ENCODE measurements at regions not wholly inside any gene's neighbourhood (a gene's known extent, or its start where the extent isn't known, plus 50 kb on each side); places are given as distances from the start of the nearest gene placed in this dataset.
"Not testable (repeated sequence)": the region's sequence is repeated elsewhere in the genome, so short reads cannot be mapped to it uniquely, and the experiment has no call there.

DNA sequence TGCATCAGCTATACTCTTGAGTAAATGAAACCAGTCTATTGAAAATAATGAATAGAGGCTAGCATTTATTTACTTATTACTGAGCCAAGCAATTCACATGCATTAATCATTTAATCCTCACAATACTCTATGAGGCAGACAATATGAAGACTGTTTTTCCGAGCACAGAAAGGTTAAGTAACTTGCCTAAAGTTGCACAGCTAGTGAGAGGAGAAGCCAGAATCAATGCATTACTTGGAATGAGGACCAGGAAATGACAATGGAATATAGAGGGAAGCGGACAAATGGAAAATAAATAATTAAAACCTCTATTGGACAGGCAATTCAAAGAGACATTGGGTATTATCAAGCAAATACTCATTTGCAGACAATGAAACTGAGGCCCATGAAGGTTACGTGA, 207.6 kb upstream of the PRKCQ start:
- no peak for TF ChIP-seq CTCF (IDR thresholded peaks at IDR 0.05; ENCODE audit: low read depth, low read length)

GRCh38 chr10:6787091-6787490, 207.0 kb upstream of the PRKCQ start:
- H3K4me3 ChIP-seq (ENCODE audit: low read depth, low read length), result peak overlapping the region; percentile 48
- no peak for TF ChIP-seq CTCF (IDR thresholded peaks at IDR 0.05; ENCODE audit: low read depth, low read length)

More for the DNA sequence above, 207.6 kb upstream of the PRKCQ start:
- no peak overlapping the region for H3K4me3 ChIP-seq (ENCODE audit: low read depth, low read length)

GRCh38 chr10:6786579-6787031, 206.5 kb upstream of the PRKCQ start:
- peak; percentile 45 for TF ChIP-seq CTCF (IDR thresholded peaks at IDR 0.05; ENCODE audit: low read depth, low read length)
- H3K4me3 ChIP-seq (ENCODE audit: low read depth, low read length), result peak overlapping the region; percentile 48

- not testable (repeated sequence) for H3K4me3 ChIP-seq (ENCODE audit: low read depth, low read length)
These were observed 204.4 kb upstream of the PRKCQ start for GRCh38 chr10:6784429-6784828.

DNA sequence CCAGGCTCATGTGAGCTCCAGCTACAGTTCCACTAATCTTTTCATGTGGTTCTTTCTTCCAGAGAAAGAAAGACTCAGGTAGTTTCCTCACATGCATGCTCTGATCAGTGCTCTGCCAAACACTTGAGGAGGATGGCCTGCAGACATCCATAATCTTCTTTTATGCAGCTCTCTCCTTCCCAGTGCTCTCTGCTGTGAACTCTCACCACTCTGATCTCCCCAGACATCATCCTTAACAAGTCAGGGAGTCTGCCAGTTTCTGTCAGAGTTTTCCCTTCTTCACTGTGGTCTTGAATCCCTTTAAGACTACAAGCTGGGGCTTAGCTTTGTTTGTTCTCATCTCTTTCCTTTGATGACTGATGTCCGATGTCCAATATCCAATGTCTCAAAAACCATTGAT, 203.4 kb upstream of the PRKCQ start:
- TF ChIP-seq CTCF (IDR thresholded peaks at IDR 0.05; ENCODE audit: low read depth, low read length), result no peak
- H3K4me3 ChIP-seq (ENCODE audit: low read depth, low read length), result no peak overlapping the region

DNA sequence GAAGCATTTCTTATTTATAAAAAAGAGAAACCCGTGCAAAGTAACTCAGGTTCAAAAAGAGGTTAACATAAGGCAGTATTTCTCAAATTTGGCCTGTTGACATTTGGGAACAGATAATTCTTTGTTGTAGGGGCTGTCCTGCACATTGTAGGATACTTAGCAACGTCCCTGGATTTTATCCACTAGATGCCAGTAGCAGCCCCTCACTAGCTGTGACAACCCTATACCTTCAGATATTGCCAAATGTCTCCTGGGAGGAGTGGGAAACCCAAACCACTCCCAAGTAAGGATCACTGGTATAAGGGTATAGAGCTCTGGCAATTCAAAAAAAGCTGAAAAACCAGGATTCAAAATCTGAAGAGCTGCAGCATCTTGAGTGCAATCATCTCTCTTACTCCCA, 202.3 kb upstream of the PRKCQ start:
- TF ChIP-seq CTCF (IDR thresholded peaks at IDR 0.05; ENCODE audit: low read depth, low read length), result no peak

DNA sequence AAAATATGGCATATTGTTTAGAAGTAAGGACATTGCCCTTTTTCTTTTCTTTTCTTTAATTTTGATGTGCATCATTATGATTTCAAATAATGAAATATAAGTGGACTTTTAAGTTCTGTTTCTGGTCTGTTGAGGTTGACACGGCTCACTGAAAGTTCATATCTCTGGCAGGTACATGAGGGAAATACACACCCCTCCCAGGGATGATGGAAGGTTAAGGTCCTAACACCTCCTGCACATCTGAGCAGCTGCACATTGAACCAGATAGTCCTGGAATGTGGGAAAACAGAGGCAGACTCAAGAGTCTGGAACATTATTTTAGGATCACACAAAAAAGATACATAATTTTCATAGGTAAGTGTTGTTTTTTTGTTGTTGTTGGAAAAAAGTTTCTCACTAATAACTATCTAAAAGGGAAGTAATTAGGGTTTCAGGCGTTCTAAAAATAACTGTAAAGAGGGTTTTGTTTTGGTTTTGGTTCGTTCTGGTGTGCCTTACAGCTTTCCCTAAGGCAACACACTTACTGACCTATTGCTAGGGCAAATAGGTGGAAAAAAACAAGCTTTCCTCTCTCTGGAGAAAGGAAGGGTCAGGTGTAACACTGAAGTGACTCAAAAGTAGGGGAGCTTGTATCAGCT, 201.2 kb upstream of the PRKCQ start:
- no peak for TF ChIP-seq CTCF (IDR thresholded peaks at IDR 0.05; ENCODE audit: low read depth, low read length)
- H3K4me3 ChIP-seq (ENCODE audit: low read depth, low read length), result no peak overlapping the region

More for the DNA sequence above, 202.3 kb upstream of the PRKCQ start:
- no peak overlapping the region for H3K4me3 ChIP-seq (ENCODE audit: low read depth, low read length)

All from WI38 (cell line).